Esophagus squamous epithelium (tissue), 5 donors: ENCODE measurements at regions not wholly inside any gene's neighbourhood (a gene's known extent, or its start where the extent isn't known, plus 50 kb on each side); places are given as distances from the start of the nearest gene placed in this dataset.
"Not testable (repeated sequence)": the region's sequence is repeated elsewhere in the genome, so short reads cannot be mapped to it uniquely, and the experiment has no call there.

Experiments
- DNase-seq: peaks from one replicate; lab custom pipeline; 2025; lab: John Stamatoyannopoulos, UW
- H3K27ac ChIP-seq, 4 donors: fragments of 200-600 bp; sonication (generic); one replicate each; pipeline ENCODE4 v1.5.1; 2016 to 2019; ENCODE audit warnings: mild to moderate bottlenecking in 1 of 4
- H3K27me3 ChIP-seq, 4 donors: fragments of 200-600 bp; sonication (generic); 1 replicate in 3 of 4; 2 replicates in 1 of 4; pipeline versions ENCODE4 v1.5.1 to v1.6.0; 2017 to 2021; ENCODE audit warnings: antibody characterized with exemption in 1 of 4
- H3K36me3 ChIP-seq, 3 donors: fragments of 200-600 bp; sonication (generic); one replicate each; pipeline ENCODE4 v1.5.1; 2016 to 2019
- H3K4me1 ChIP-seq, 3 donors: fragments of 200-600 bp; sonication (generic); one replicate each; pipeline ENCODE4 v1.5.1; 2017 to 2019
- H3K4me3 ChIP-seq, 4 donors: fragments of 200-600 bp; sonication (generic); 1 replicate in 3 of 4; 2 replicates in 1 of 4; pipeline ENCODE4 v1.5.1; 2016 to 2019; ENCODE audit warnings: mild to moderate bottlenecking in 2 of 4, moderate library complexity in 1 of 4
- H3K9me3 ChIP-seq, 3 donors: fragments of 200-600 bp; sonication (generic); one replicate each; pipeline ENCODE4 v1.5.1; 2016 to 2019
- POLR2A ChIP-seq, 4 donors: fragments of 450-650 bp; IDR thresholded peaks; one replicate each; pipeline ENCODE4 v1.6.1; 2017; ENCODE audit warnings: antibody characterized with exemption in 4 of 4, mild to moderate bottlenecking in 4 of 4, moderate library complexity in 3 of 4
- WGBS, 2 donors: methylation state at CpG; one replicate each; pipeline ENCODE4 v1.1.5; 2018; 5-methylcytosine and 5-hydroxymethylcytosine counted together
- intact Hi-C: fragments of 100-400 bp; cut with DNase I; formaldehyde crosslinking; loops from one replicate; pipeline ENCODE4 v1.15.0; 2022
- TF ChIP-seq, protein P1 (sequence below), 6 experiments: fragments of 450-650 bp in 4 of 6; fragments of 200-600 bp in 2 of 6; sonication (generic) in 2 of 6; IDR thresholded peaks; one replicate each; pipeline ENCODE4 v1.5.1; 2016 to 2019; ENCODE audit warnings: antibody characterized with exemption in 6 of 6, mild to moderate bottlenecking in 4 of 6, moderate library complexity in 4 of 6
- donor health status: DM: yes; HTN: yes; CAD: no.

DNA sequence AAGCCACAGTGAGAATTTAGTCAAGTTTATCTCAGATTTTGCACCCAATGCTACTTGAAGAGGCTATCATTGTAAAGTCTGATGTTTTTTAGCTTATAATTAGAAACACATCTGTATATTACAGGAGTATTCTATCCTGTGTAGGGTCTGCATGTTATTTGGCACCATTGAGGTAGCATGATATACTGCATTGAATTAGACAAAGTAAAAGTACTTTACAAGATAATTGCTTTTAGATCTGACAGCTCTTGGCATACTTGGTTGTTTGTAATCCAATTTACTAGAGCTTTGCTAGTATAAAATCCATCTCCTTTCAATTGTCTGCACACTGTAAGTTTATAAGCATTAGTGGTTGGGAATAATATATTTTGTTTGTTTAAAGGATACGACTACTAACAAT is 714.3 kb downstream of the ANKRD7 start:
- H3K36me3 ChIP-seq: no peaks in the 10 kb centered on the region
- no peak overlapping the region for H3K27ac ChIP-seq
- TF ChIP-seq, protein P1, sequence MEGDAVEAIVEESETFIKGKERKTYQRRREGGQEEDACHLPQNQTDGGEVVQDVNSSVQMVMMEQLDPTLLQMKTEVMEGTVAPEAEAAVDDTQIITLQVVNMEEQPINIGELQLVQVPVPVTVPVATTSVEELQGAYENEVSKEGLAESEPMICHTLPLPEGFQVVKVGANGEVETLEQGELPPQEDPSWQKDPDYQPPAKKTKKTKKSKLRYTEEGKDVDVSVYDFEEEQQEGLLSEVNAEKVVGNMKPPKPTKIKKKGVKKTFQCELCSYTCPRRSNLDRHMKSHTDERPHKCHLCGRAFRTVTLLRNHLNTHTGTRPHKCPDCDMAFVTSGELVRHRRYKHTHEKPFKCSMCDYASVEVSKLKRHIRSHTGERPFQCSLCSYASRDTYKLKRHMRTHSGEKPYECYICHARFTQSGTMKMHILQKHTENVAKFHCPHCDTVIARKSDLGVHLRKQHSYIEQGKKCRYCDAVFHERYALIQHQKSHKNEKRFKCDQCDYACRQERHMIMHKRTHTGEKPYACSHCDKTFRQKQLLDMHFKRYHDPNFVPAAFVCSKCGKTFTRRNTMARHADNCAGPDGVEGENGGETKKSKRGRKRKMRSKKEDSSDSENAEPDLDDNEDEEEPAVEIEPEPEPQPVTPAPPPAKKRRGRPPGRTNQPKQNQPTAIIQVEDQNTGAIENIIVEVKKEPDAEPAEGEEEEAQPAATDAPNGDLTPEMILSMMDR (IDR thresholded peaks at IDR 0.05): no peak
- TF ChIP-seq POLR2A (IDR thresholded peaks at IDR 0.05): no peak
- H3K27me3 ChIP-seq: no peaks in the 10 kb centered on the region
- no peaks in the 10 kb centered on the region for H3K4me1 ChIP-seq
- H3K9me3 ChIP-seq: no peaks in the 10 kb centered on the region
- WGBS, 2 donors: 40 to 59% methylated on average over 1 of the region's 1 CpG
- H3K4me3 ChIP-seq: no peak overlapping the region
- intact Hi-C loops: no loop called here
- DNase-seq: no peak

DNA sequence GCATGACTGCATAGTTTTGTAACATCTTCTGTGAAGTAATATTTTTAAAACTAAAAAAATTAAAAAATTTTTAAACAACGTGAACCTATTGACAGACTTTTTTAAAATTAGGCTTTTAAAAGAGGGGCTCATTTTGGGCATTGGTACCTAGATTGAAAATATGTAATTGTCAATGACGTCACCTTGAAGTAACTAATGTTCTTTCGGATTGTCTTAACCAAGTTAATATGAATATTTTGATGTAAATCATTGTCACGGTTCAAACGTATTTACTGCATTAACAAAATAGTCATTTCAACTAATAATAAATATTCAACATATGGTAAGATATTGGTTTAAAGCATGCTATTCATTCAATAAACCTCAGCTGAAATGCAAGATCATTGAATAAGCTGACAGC is 719.8 kb downstream of the ANKRD7 start:
- Histone ChIP-seq H3K27ac (no peak overlapping the region), H3K27me3 (no peaks in the 10 kb centered on the region), H3K4me1 (no peaks in the 10 kb centered on the region), H3K36me3 (no peaks in the 10 kb centered on the region), H3K4me3 (no peak overlapping the region), H3K9me3 (no peaks in the 10 kb centered on the region)
- 88 to 89% methylated on average over 5 of the region's 5 CpGs for WGBS, 2 donors
- intact Hi-C loops: no loop called here
- no peak for DNase-seq
- TF ChIP-seq, protein P1 (IDR thresholded peaks at IDR 0.05): no peak
- no peak for TF ChIP-seq POLR2A (IDR thresholded peaks at IDR 0.05)

DNA sequence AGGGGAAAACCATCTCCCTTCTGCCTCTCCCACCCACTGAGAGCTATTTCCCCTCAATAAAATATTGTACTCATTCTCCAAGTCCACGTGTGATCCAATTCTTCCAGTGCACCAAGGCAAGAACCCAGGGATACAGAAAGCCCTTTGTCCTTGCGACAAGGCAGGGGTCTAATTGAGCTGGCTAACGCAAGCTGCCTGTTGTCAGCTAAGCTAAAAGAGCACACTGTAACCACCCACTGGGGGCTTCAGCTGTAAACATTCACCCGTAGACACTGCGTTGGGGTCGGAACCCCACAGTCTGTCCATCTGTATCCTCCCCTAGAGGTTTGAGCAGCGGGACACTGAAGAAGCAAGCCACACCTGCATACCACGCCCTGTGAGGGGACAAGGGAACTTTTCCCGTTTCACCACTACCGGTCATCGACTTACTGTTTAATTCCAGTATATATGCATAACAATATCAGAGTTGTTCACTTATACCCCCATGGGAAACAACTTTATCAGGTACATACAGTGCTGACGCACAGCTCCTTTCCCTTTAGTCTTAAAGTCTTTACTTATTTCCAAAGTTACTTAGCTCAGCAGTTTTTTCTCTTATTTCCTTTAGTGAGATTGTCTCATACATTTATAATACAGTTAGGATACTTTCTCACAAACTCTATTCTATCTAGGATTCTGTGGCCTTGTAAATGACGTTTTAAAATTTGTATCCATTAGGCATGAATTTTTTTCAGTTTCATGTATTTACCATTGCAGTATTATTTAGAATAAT is 721.6 kb downstream of the ANKRD7 start:
- TF ChIP-seq, protein P1 (IDR thresholded peaks at IDR 0.05): no peak
- no peak for TF ChIP-seq POLR2A (IDR thresholded peaks at IDR 0.05)
- Histone ChIP-seq H3K4me3 (no peak overlapping the region), H3K27me3 (no peaks in the 10 kb centered on the region), H3K27ac (no peak overlapping the region), H3K9me3 (no peaks in the 10 kb centered on the region), H3K36me3 (no peaks in the 10 kb centered on the region), H3K4me1 (no peaks in the 10 kb centered on the region)
- WGBS, 2 donors: 88 to 97% methylated on average over 12 to 13 of the region's 13 CpGs
- intact Hi-C loops: no loop called here
- DNase-seq: no peak

DNA sequence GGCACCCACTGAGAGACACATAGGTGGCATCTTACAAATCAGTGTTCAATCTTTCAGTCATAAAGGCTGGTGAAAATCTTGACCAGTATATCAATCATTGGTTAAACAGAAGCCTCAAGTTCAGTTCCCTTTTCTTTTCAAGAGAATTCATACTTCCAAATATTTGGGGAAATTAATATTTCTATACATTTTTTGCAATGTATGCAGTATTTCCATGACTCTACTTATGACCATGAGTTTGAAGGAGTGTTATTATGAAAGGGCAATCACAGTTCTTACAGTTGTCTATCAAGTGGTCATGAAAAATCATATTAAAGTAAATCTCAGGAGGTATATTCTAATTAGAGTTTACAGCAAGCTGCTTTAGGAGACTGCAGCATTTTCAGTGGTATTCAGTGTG is 724.0 kb downstream of the ANKRD7 start:
- DNase-seq: no peak
- no peak overlapping the region for H3K27ac ChIP-seq
- H3K4me1 ChIP-seq: no peaks in the 10 kb centered on the region
- H3K36me3 ChIP-seq: no peaks in the 10 kb centered on the region
- intact Hi-C loops: no loop called here
- H3K27me3 ChIP-seq: no peaks in the 10 kb centered on the region
- H3K4me3 ChIP-seq: no peak overlapping the region
- no peaks in the 10 kb centered on the region for H3K9me3 ChIP-seq
- TF ChIP-seq, protein P1 (IDR thresholded peaks at IDR 0.05): no peak
- no peak for TF ChIP-seq POLR2A (IDR thresholded peaks at IDR 0.05)

DNA sequence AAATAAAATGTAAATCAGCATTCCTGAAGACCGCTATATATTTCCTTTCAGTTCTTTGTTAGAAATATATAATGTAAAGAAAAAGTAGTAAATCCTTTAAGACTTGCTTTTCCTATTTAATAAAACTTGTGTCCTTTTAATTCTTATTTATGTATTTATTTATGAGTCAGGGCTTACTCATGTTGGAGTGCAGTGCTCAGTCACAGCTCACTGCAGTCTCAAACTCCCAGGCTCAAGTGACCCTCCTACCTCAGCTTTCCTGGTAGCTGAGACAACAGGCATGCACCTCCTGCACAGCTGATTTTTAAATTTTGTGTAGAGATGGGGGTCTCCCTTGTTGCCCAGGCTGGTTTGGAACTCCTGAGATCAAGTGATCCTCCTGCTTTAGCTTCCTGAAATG is 724.5 kb downstream of the ANKRD7 start:
- intact Hi-C loops: no loop called here
- TF ChIP-seq POLR2A (IDR thresholded peaks at IDR 0.05): no peak
- TF ChIP-seq, protein P1 (IDR thresholded peaks at IDR 0.05): no peak
- Histone ChIP-seq H3K36me3 (no peaks in the 10 kb centered on the region), H3K9me3 (no peaks in the 10 kb centered on the region), H3K4me3 (no peak overlapping the region), H3K27ac (no peak overlapping the region), H3K27me3 (no peaks in the 10 kb centered on the region), H3K4me1 (no peaks in the 10 kb centered on the region)
- no peak for DNase-seq
- 49 to 58% methylated on average over 1 of the region's 1 CpG for WGBS, 2 donors

DNA sequence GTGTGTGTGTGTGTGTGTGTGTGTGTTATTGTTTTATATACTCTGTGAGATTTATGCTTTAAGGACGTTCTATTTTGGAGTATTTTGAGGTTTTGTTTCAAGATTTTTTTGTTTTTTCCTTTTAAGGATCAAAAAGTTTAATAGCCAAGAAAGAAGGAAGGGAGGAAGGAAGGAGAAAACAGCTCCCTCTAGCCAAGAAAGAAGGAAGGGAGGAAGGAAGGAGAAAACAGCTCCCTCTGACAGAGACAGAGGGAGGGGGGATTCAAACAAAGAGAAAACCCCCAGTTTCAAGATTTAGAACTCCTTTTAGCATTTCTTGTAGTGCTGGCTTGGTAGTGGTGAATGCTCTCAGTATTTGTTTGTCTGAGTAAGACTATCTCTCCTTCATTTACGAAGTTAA is 731.8 kb downstream of the ANKRD7 start:
- H3K27ac ChIP-seq, DNase-seq, H3K4me3 ChIP-seq, H3K27me3 ChIP-seq, intact Hi-C loops, H3K9me3 ChIP-seq, H3K36me3 ChIP-seq: not testable (repeated sequence)
- 63 to 67% methylated on average over 2 of the region's 2 CpGs for WGBS, 2 donors
- peaks cover 0 to 11% (median 0%) of the 10 kb centered on the region in 3 donors for H3K4me1 ChIP-seq
